ENCODE measurements at regions not wholly inside any gene's neighbourhood (a gene's known extent, or its start where the extent isn't known, plus 50 kb on each side); places are given as distances from the start of the nearest gene placed in this dataset.

- intact Hi-C loops (cut with micrococcal nuclease), result no loop called here
- Histone ChIP-seq H3K36me3 (replicated peaks in 1 of 2; ENCODE audit: control insufficient read depth in 1 of 2, insufficient read depth in 2 of 2, low read length in 2 of 2) (no peaks in the 10 kb centered on the region), H3K27ac (ENCODE audit: low read depth in 1 of 2, low read length in 2 of 2) (no peak overlapping the region), H3K79me2 (ENCODE audit: insufficient read depth, low read length) (no peaks in the 10 kb centered on the region), H3K4me2 (replicated peaks; ENCODE audit: extremely low read depth, low read length, poor library complexity, severe bottlenecking) (no peak overlapping the region), H3K27me3 (ENCODE audit: control insufficient read depth in 2 of 2, insufficient read depth in 2 of 2, low read length in 2 of 2) (no peaks in the 10 kb centered on the region), H4K20me1 (ENCODE audit: insufficient read depth, low read length) (no peaks in the 10 kb centered on the region), H2AFZ (ENCODE audit: insufficient read depth, low read depth, low read length, poor library complexity, severe bottlenecking) (no peak overlapping the region), H3K4me3 (replicated peaks in 1 of 3; ENCODE audit: low read depth in 2 of 3, low read length in 3 of 3) (no peak overlapping the region), H3K4me1 (ENCODE audit: control insufficient read depth in 1 of 2, insufficient read depth in 2 of 2, low read length in 2 of 2) (peaks cover 11 to 12% of the 10 kb centered on the region in 2 donors), H3K9me3 (replicated peaks in 1 of 2; ENCODE audit: control insufficient read depth in 1 of 2, insufficient read depth in 1 of 2, low read length in 2 of 2) (no peaks in the 10 kb centered on the region), H3K9ac (ENCODE audit: insufficient read depth, low read length, poor library complexity, severe bottlenecking) (no peak overlapping the region)
- no peaks in the 10 kb centered on the region for H3K36me3 Mint-ChIP-seq
- DNase-seq, result no peak
- no peak overlapping the region for H3K27ac Mint-ChIP-seq
- 90% methylated on average over 2 of the region's 2 CpGs for WGBS (ENCODE audit: insufficient coverage)
- H3K4me3 Mint-ChIP-seq, result no peak overlapping the region
- H3K27me3 Mint-ChIP-seq (ENCODE audit: low read depth in 3 of 3), result no peaks in the 10 kb centered on the region
- peaks cover 2 to 12% (median 6%) of the 10 kb centered on the region in 7 donors for H3K9me3 Mint-ChIP-seq
- peaks cover 14% of the 10 kb centered on the region for H3K4me1 Mint-ChIP-seq
- TF ChIP-seq CTCF (IDR thresholded peaks at IDR 0.05), result no peak
Measured at GRCh38 chr12:76669981-76670380, 93.9 kb upstream of the ZDHHC17 start.

GRCh38 chr12:76670776-76671175 is 93.1 kb upstream of the ZDHHC17 start:
- H3K27me3 Mint-ChIP-seq (ENCODE audit: low read depth in 3 of 3), result no peaks in the 10 kb centered on the region
- DNase-seq, result no peak
- intact Hi-C loops (cut with micrococcal nuclease), result no loop called here
- H3K9ac ChIP-seq (ENCODE audit: insufficient read depth, low read length, poor library complexity, severe bottlenecking), result no peak overlapping the region
- H3K9me3 ChIP-seq (replicated peaks in 1 of 2; ENCODE audit: control insufficient read depth in 1 of 2, insufficient read depth in 1 of 2, low read length in 2 of 2), result no peaks in the 10 kb centered on the region
- no peaks in the 10 kb centered on the region for H3K36me3 ChIP-seq (replicated peaks in 1 of 2; ENCODE audit: control insufficient read depth in 1 of 2, insufficient read depth in 2 of 2, low read length in 2 of 2)
- H3K27ac Mint-ChIP-seq, result no peak overlapping the region
- no peaks in the 10 kb centered on the region for H3K79me2 ChIP-seq (ENCODE audit: insufficient read depth, low read length)
- H3K4me3 ChIP-seq (replicated peaks in 1 of 3; ENCODE audit: low read depth in 2 of 3, low read length in 3 of 3), result no peak overlapping the region
- no peaks in the 10 kb centered on the region for H3K36me3 Mint-ChIP-seq
- no peaks in the 10 kb centered on the region for H4K20me1 ChIP-seq (ENCODE audit: insufficient read depth, low read length)
- peaks cover 9 to 10% of the 10 kb centered on the region in 2 donors for H3K4me1 ChIP-seq (ENCODE audit: control insufficient read depth in 1 of 2, insufficient read depth in 2 of 2, low read length in 2 of 2)
- H3K27me3 ChIP-seq (ENCODE audit: control insufficient read depth in 2 of 2, insufficient read depth in 2 of 2, low read length in 2 of 2), result no peaks in the 10 kb centered on the region
- no peak overlapping the region for H3K4me2 ChIP-seq (replicated peaks; ENCODE audit: extremely low read depth, low read length, poor library complexity, severe bottlenecking)
- peaks cover 10% of the 10 kb centered on the region for H3K4me1 Mint-ChIP-seq
- peaks cover 2 to 12% (median 6%) of the 10 kb centered on the region in 7 donors for H3K9me3 Mint-ChIP-seq
- TF ChIP-seq CTCF (IDR thresholded peaks at IDR 0.05), result no peak
- WGBS (ENCODE audit: insufficient coverage), result 86% methylated on average over 1 of the region's 1 CpG
- H3K4me3 Mint-ChIP-seq, result no peak overlapping the region
- H3K27ac ChIP-seq (ENCODE audit: low read depth in 1 of 2, low read length in 2 of 2), result no peak overlapping the region
- H2AFZ ChIP-seq (ENCODE audit: insufficient read depth, low read depth, low read length, poor library complexity, severe bottlenecking), result no peak overlapping the region
